NT2/D1 (cell line): ENCODE measurements at regions not wholly inside any gene's neighbourhood (a gene's known extent, or its start where the extent isn't known, plus 50 kb on each side); places are given as distances from the start of the nearest gene placed in this dataset.

ENCODE experiments used
- DNase-seq: peaks from one replicate; pipeline ENCODE4 v3.0.0-alpha.2; 2011; ENCODE audit warnings: low read depth, low spot score
- H3K27me3 ChIP-seq: 2 replicates; pipeline ENCODE4 v1.6.0; 2011; ENCODE audit warnings: mild to moderate bottlenecking; ENCODE audit not compliant: insufficient read length, insufficient read depth
- H3K36me3 ChIP-seq: 2 replicates; pipeline ENCODE4 v1.6.1; 2011; ENCODE audit warnings: mild to moderate bottlenecking, low read length, mixed read lengths; ENCODE audit not compliant: insufficient read depth, insufficient read length
- H3K4me1 ChIP-seq: 2 replicates; pipeline ENCODE4 v1.5.1; 2011; ENCODE audit not compliant: insufficient read depth, insufficient read length
- H3K4me3 ChIP-seq: 2 replicates; pipeline ENCODE4 v1.5.1; 2011; ENCODE audit warnings: low read depth; ENCODE audit not compliant: insufficient read length
- H3K9ac ChIP-seq: 2 replicates; pipeline ENCODE4 v1.6.0; 2011; ENCODE audit warnings: low read depth; ENCODE audit not compliant: insufficient read length
- H3K9me3 ChIP-seq: 2 replicates; pipeline ENCODE4 v1.5.1; 2011; ENCODE audit warnings: mild to moderate bottlenecking, low read length; ENCODE audit not compliant: insufficient read depth
- SUZ12 ChIP-seq: IDR thresholded peaks from 2 replicates; pipeline ENCODE4 v1.6.1; 2011; ENCODE audit not compliant: insufficient read length, insufficient read depth; ENCODE audit errors: extremely low read depth
- YY1 ChIP-seq: IDR thresholded peaks from 2 replicates; pipeline ENCODE4 v1.6.1; 2011; ENCODE audit not compliant: insufficient read length, insufficient read depth
- ZNF274 ChIP-seq: IDR thresholded peaks from 2 replicates; pipeline ENCODE4 v1.6.1; 2011; ENCODE audit warnings: mild to moderate bottlenecking, low read depth, low read length

- Histone ChIP-seq H3K27me3 (no peaks in the 10 kb centered on the region), H3K4me1 (no peaks in the 10 kb centered on the region), H3K36me3 (no peaks in the 10 kb centered on the region), H3K9ac (no peak overlapping the region), H3K4me3 (no peak overlapping the region), H3K9me3 (0 out of 2 replicates have a peak, but pooled peaks cover 4% of the 10 kb centered on the region)
- peak; percentile 71 for DNase-seq
- TF ChIP-seq YY1: no peak
- TF ChIP-seq ZNF274: no peak
- TF ChIP-seq SUZ12: no peak
Observed at GRCh38 chr11:129252621-129253020, 60.5 kb upstream of the ARHGAP32 start.

GRCh38 chr11:129251067-129251466 is 58.9 kb upstream of the ARHGAP32 start:
- Histone ChIP-seq H3K27me3 (no peaks in the 10 kb centered on the region), H3K4me1 (no peaks in the 10 kb centered on the region), H3K36me3 (no peaks in the 10 kb centered on the region), H3K9ac (no peak overlapping the region), H3K4me3 (no peak overlapping the region), H3K9me3 (0 out of 2 replicates have a peak, but pooled peaks cover under 1% of the 10 kb centered on the region)
- DNase-seq: no peak
- no peak for TF ChIP-seq YY1
- no peak for TF ChIP-seq SUZ12
- TF ChIP-seq ZNF274: no peak

- Histone ChIP-seq H3K9me3 (no peaks in the 10 kb centered on the region), H3K9ac (no peak overlapping the region), H3K4me1 (no peaks in the 10 kb centered on the region), H3K27me3 (no peaks in the 10 kb centered on the region), H3K4me3 (no peak overlapping the region), H3K36me3 (no peaks in the 10 kb centered on the region)
- DNase-seq: no peak
- TF ChIP-seq ZNF274 (no peak), YY1 (no peak), SUZ12 (no peak)
Observed at GRCh38 chr11:129249923-129250322, 57.8 kb upstream of the ARHGAP32 start.

GRCh38 chr11:129249351-129249750 is 57.2 kb upstream of the ARHGAP32 start:
- no peaks in the 10 kb centered on the region for H3K4me1 ChIP-seq
- no peak for DNase-seq

GRCh38 chr11:129248618-129249017 is 56.5 kb upstream of the ARHGAP32 start:
- Histone ChIP-seq H3K27me3 (no peaks in the 10 kb centered on the region), H3K9me3 (no peaks in the 10 kb centered on the region), H3K9ac (no peak overlapping the region), H3K4me1 (no peaks in the 10 kb centered on the region), H3K4me3 (no peak overlapping the region), H3K36me3 (no peaks in the 10 kb centered on the region)
- no peak for TF ChIP-seq ZNF274
- no peak for TF ChIP-seq YY1
- no peak for TF ChIP-seq SUZ12
- DNase-seq: no peak

More at GRCh38 chr11:129249351-129249750, 57.2 kb upstream of the ARHGAP32 start:
- no peak overlapping the region for H3K9ac ChIP-seq
- H3K4me3 ChIP-seq: no peak overlapping the region
- H3K9me3 ChIP-seq: no peaks in the 10 kb centered on the region
- H3K27me3 ChIP-seq: no peaks in the 10 kb centered on the region
- TF ChIP-seq ZNF274 (no peak), SUZ12 (no peak), YY1 (no peak)
- no peaks in the 10 kb centered on the region for H3K36me3 ChIP-seq

GRCh38 chr11:129247135-129247534 is 55.0 kb upstream of the ARHGAP32 start:
- Histone ChIP-seq H3K27me3 (no peaks in the 10 kb centered on the region), H3K36me3 (no peaks in the 10 kb centered on the region), H3K4me3 (no peak overlapping the region), H3K9ac (no peak overlapping the region), H3K4me1 (no peaks in the 10 kb centered on the region), H3K9me3 (no peaks in the 10 kb centered on the region)
- no peak for DNase-seq
- TF ChIP-seq ZNF274 (no peak), YY1 (no peak), SUZ12 (no peak)

GRCh38 chr11:129242855-129243254 is 50.7 kb upstream of the ARHGAP32 start:
- TF ChIP-seq SUZ12: no peak
- H3K9me3 ChIP-seq: no peaks in the 10 kb centered on the region
- no peaks in the 10 kb centered on the region for H3K27me3 ChIP-seq
- no peak overlapping the region for H3K9ac ChIP-seq
- no peaks in the 10 kb centered on the region for H3K36me3 ChIP-seq
- H3K4me3 ChIP-seq: no peak overlapping the region
- DNase-seq: no peak
- no peaks in the 10 kb centered on the region for H3K4me1 ChIP-seq
